Aorta (tissue), 5 donors: ENCODE measurements at regions not wholly inside any gene's neighbourhood (a gene's known extent, or its start where the extent isn't known, plus 50 kb on each side); places are given as distances from the start of the nearest gene placed in this dataset.
"Not testable (repeated sequence)": the region's sequence is repeated elsewhere in the genome, so short reads cannot be mapped to it uniquely, and the experiment has no call there.

Experiments
- ATAC-seq: fragments of 200-7000 bp; cut with Tn5 transposase; one replicate; pipeline ENCODE4 v1.9.1; 2022; ENCODE audit warnings: moderate library complexity; ENCODE audit not compliant: low FRiP score
- DNase-seq, 2 donors: peaks; one replicate each; pipeline ENCODE4 v3.0.0-alpha.2; 2020
- H3K27ac ChIP-seq, 2 donors: one replicate each; pipeline ENCODE4 v1.5.1; 2013; ENCODE audit warnings: low read length in 2 of 2, mild to moderate bottlenecking in 2 of 2, moderate library complexity in 2 of 2, control low read depth in 1 of 2, inconsistent platforms in 1 of 2, low read depth in 1 of 2
- H3K27me3 ChIP-seq, 2 donors: one replicate each; pipeline ENCODE4 v1.6.1; 2013; ENCODE audit warnings: control low read depth in 1 of 2, low read length in 1 of 2, mild to moderate bottlenecking in 1 of 2, moderate library complexity in 1 of 2; ENCODE audit not compliant: insufficient read depth in 2 of 2, control insufficient read depth in 1 of 2
- H3K36me3 ChIP-seq, 2 donors: one replicate each; pipeline ENCODE4 v1.6.1; 2013; ENCODE audit warnings: control low read depth in 1 of 2, low read length in 1 of 2, mild to moderate bottlenecking in 1 of 2; ENCODE audit not compliant: insufficient read depth in 2 of 2, control insufficient read depth in 1 of 2
- H3K4me1 ChIP-seq, 2 donors: one replicate each; pipeline ENCODE4 v1.6.1; 2013; ENCODE audit warnings: low read length in 2 of 2, control low read depth in 1 of 2, mild to moderate bottlenecking in 1 of 2, moderate library complexity in 1 of 2; ENCODE audit not compliant: insufficient read depth in 2 of 2, control insufficient read depth in 1 of 2
- H3K4me3 ChIP-seq, 2 donors: one replicate each; pipeline ENCODE4 v1.5.1; 2013; ENCODE audit warnings: low read length in 2 of 2, control low read depth in 1 of 2, mild to moderate bottlenecking in 1 of 2
- H3K9me3 ChIP-seq: one replicate; pipeline ENCODE4 v1.6.1; 2013; ENCODE audit warnings: mild to moderate bottlenecking, low read length; ENCODE audit not compliant: control insufficient read depth
- WGBS, 2 donors: extraction: QIAGEN DNeasy Blood & Tissue Kit; methylation state at CpG; one replicate each; pipeline ENCODE4 v1.1.7; 2013; 5-methylcytosine and 5-hydroxymethylcytosine counted together
- intact Hi-C, 2 donors: fragments of 100-400 bp; cut with DNase I; formaldehyde crosslinking; loops; one replicate each; pipeline versions ENCODE4 v1.14.2 to v1.15.0; 2022
- donor health status: healthy with polysubstance abuse.
- donor health status: Bipolar disorder and iron deficiency.
- donor health status: DM: no; HTN: no; CAD: no.
- donor health status: DM: no; HTN: no; CAD: no.
- donor health status: DM: yes; HTN: yes; CAD: no.

DNA sequence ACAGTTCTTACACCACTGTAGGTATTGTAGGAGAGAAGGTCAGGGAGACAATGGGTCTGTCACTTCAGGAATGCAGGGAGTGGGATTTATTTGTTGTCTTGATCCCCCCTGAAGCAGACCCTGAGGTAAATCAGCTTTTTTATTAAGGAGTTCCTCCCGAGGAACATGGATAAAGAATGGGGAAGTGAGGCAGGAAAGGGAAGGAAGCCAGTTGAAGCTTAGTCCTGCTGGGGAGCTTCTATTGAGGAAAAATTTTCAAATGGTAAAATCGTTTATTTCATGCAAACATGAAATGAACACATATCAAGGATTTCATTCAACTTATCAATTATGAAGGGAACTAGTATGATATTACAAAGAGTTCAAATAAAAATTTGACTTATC lies 318.6 kb upstream of the PIK3R1 start:
- Histone ChIP-seq H3K4me3 (no peak overlapping the region), H3K9me3 (no peaks in the 10 kb centered on the region), H3K4me1 (no peaks in the 10 kb centered on the region), H3K27ac (no peak overlapping the region), H3K36me3 (no peaks in the 10 kb centered on the region), H3K27me3 (no peaks in the 10 kb centered on the region)
- no peak for ATAC-seq
- no peak for DNase-seq
- intact Hi-C loops = no loop called here
- 70 to 75% methylated on average over 2 of the region's 2 CpGs for WGBS, 2 donors

DNA sequence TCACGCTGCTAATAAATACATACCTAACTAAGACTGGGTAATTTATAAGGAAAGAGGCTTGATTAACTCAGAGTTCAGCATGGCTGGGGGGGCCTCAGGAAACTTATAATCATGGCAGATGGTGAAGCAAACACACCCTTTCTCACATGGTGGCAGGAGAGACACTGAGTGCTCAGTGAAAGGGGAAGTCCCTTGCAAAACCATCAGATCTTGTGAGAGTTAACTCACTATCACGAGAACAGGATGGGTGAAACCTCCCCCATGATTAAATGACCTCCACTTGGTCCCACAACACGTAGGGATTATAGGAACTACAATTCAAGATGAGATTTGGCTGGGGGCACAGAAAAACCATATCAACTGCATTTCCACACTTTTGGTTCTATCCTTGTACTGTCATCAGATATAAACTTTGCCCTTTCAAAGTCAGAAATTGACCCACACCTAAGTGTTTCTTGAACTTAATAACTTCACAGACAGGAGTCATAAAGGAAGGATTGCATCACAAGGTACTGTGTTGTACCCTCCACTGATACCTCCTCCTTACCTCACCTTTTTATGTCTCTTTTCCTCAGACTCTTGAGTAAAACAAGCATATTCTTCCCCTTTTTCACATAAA lies 319.1 kb upstream of the PIK3R1 start:
- intact Hi-C loops = no loop called here
- Histone ChIP-seq H3K36me3 (no peaks in the 10 kb centered on the region), H3K4me1 (no peaks in the 10 kb centered on the region), H3K4me3 (no peak overlapping the region), H3K27ac (no peak overlapping the region), H3K9me3 (no peaks in the 10 kb centered on the region), H3K27me3 (no peaks in the 10 kb centered on the region)
- no peak for ATAC-seq
- no peak for DNase-seq
- 83 to 88% methylated on average over 3 of the region's 3 CpGs for WGBS, 2 donors

DNA sequence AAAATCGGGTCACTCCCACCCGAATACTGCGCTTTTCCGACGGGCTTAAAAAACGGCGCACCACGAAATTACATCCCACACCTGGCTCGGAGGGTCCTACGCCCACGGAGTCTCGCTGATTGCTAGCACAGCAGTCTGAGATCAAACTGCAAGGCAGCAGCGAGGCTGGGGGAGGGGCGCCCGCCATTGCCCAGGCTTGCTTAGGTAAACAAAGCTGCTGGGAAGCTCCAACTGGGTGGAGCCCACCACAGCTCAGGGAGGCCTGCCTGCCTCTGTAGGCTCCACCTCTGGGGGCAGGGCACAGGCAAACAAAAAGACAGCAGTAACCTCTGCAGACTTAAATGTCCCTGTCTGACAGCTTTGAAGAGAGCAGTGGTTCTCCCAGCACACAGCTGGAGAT lies 325.7 kb upstream of the PIK3R1 start:
- H3K4me3 ChIP-seq, DNase-seq, H3K27me3 ChIP-seq, intact Hi-C loops, H3K27ac ChIP-seq, H3K36me3 ChIP-seq, H3K9me3 ChIP-seq, H3K4me1 ChIP-seq, ATAC-seq: not testable (repeated sequence)
- 80 to 90% methylated on average over 9 to 15 of the region's 15 CpGs for WGBS, 2 donors

DNA sequence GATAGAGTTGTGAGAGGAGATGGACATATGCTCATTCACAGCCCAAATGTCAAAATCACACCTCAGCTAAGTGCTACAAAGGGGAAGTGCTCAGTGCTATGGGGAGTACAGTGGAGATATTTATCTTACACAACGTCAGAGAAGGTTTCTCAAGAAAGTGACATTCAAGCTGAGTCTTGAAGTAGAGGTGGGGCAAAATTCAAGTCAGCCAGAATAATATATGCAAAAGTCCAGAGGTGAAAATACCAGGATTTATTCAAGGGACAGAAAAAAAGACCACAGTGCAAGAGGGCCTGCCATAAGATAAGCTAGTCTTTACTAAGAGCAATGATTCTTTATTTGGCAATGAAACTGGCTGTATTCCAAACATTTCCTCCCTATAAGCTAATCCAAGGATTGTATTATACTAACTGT lies 327.8 kb upstream of the PIK3R1 start:
- intact Hi-C loops = no loop called here
- ATAC-seq (no peak), DNase-seq (no peak)
- Histone ChIP-seq H3K27ac (no peak overlapping the region), H3K4me3 (no peak overlapping the region), H3K36me3 (no peaks in the 10 kb centered on the region), H3K4me1 (no peaks in the 10 kb centered on the region), H3K27me3 (no peaks in the 10 kb centered on the region), H3K9me3 (no peaks in the 10 kb centered on the region)
- WGBS, 2 donors = 84 to 93% methylated on average over 1 of the region's 1 CpG

DNA sequence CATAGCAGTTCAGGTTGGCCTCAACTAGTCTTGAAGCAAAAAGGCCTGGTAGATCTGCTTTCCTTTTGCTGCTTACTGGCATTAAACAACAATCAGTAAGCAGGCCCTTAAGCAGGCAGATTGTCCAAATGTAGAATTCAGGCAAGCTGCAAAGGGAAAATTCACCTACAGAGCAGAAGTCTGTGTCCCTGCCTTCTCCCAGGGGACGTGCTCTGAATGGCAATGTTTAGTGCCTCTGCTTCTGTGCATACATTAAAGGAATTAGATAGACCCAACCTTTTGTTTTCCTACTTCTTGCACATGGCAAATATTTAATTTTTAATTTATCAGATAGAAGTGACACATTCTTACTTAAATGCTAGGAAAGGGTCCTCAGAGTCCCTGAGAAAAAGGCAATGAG lies 328.8 kb upstream of the PIK3R1 start:
- no peaks in the 10 kb centered on the region for H3K27me3 ChIP-seq
- WGBS, 2 donors = 93 to 98% methylated on average over 1 of the region's 1 CpG

DNA sequence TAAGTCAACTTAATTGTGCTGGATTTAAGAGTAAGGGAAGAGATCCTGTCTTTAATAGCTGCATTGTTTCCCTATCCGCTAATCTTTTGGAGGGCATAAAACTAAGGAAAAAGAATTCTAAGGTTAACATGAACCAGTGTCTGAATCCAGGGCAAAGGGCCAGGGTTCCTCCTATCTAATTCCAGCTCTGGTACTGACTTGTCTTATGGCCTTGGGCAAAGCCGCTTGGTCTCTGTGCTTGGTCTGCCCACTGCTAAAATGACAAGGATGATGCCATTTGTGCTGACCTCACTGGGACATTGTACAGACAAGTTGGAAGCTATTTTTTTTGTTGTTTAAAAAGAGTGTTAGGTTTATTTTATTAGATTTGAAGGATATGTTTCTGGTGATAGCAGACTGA lies 334.7 kb upstream of the PIK3R1 start:
- peak overlapping the region in 1 of 2 donors; percentile 36 for H3K27ac ChIP-seq
- H3K36me3 ChIP-seq = no peaks in the 10 kb centered on the region
- H3K9me3 ChIP-seq = peaks cover 2% of the 10 kb centered on the region
- H3K4me1 ChIP-seq = no peaks in the 10 kb centered on the region
- ATAC-seq (no peak), DNase-seq (no peak)
- 64 to 65% methylated on average over 2 of the region's 2 CpGs for WGBS, 2 donors
- intact Hi-C loops = no loop called here
- H3K27me3 ChIP-seq = no peaks in the 10 kb centered on the region
- no peak overlapping the region for H3K4me3 ChIP-seq

More for the DNA sequence above, 328.8 kb upstream of the PIK3R1 start:
- DNase-seq = no peak
- Histone ChIP-seq H3K4me3 (no peak overlapping the region), H3K27ac (no peak overlapping the region), H3K4me1 (no peaks in the 10 kb centered on the region), H3K36me3 (no peaks in the 10 kb centered on the region), H3K9me3 (no peaks in the 10 kb centered on the region)
- no peak for ATAC-seq
- intact Hi-C loops = no loop called here

DNA sequence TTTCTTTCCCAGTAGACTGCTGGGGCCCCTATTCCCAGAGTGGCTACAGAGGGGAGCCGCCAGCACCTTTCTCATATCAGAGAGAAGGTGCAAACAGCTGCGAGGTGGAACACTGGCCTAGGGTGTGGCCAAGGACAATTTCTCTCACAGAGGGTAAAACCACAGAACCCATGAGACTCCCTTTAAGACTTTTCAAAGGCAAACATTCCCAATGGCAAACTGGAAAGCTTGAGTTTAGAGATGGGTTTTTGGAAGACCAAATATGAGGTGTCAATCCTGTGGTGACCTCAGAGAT lies 335.1 kb upstream of the PIK3R1 start:
- Histone ChIP-seq H3K9me3 (peaks cover 2% of the 10 kb centered on the region), H3K27me3 (no peaks in the 10 kb centered on the region), H3K4me1 (no peaks in the 10 kb centered on the region), H3K4me3 (no peak overlapping the region), H3K36me3 (no peaks in the 10 kb centered on the region), H3K27ac (peak overlapping the region in 1 of 2 donors; percentile 36)
- intact Hi-C loops = no loop called here
- DNase-seq (peak in 1 of 2 donors; percentile 55), ATAC-seq (no peak)
- WGBS, 2 donors = 89 to 94% methylated on average over 2 of the region's 2 CpGs

DNA sequence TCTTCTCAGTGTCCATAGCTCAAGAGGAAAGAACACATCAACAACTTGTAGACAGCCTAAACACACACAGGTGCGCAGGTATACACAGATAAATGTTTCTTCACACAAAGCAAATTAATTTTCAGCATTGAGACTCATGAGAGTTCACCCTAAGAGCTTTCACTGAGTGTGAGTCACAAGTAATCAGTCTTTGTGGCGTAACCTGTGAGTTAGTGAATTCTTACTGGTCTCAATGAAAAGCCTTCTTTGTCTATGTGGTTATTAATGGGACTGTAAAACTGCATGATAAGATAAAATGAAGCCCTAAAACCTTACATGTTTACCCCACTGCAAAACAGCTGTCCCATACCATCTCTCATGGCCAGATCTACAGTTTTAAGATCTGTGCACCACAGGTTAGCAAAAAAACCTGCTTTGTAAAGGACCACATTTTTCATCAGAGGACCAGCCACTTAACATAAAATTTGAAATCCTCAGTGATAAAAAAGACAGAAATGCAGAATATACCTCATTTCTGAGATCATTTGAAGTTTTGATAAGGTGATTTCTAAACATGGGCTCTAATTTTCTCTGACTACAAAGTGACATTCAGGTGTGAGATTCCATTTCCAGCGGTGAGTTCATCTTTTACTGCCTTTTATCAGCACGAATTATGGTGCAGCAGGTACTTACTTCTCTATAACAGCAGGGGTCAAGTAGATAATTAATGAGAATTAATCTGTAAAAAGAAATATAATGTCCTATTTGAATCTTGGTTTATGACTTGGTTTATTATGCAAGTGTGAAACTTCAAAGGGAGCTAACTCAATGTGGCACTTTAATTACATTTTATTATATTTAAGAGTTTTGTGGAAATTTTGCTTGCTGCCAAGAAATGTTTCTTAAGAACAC lies 335.7 kb upstream of the PIK3R1 start:
- WGBS, 2 donors = 92 to 94% methylated on average over 4 of the region's 4 CpGs
- no peak overlapping the region for H3K27ac ChIP-seq
- no peaks in the 10 kb centered on the region for H3K4me1 ChIP-seq
- peaks cover 2% of the 10 kb centered on the region for H3K9me3 ChIP-seq
- intact Hi-C loops = no loop called here
- ATAC-seq (no peak), DNase-seq (no peak)
- H3K4me3 ChIP-seq = no peak overlapping the region
- no peaks in the 10 kb centered on the region for H3K27me3 ChIP-seq
- H3K36me3 ChIP-seq = no peaks in the 10 kb centered on the region

DNA sequence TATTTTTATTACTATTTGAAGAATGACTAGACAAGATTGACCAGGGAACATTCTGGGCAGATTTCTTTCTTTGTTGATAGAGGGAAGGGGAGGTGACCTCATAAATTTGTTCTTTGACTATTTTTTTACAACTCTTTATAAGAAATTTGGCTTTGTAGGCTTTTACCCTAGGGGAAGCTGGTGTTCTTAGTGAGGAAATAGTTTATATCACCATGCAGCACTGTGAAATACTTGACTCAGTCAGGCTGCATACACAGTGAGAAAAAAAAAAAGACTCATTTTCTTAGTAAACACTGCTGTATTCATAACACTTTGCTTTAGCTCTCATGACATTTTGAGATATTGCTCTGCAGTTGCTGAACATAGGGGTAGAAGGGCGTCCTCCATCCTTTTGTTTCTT lies 336.6 kb upstream of the PIK3R1 start:
- Histone ChIP-seq H3K27me3 (no peaks in the 10 kb centered on the region), H3K4me1 (no peaks in the 10 kb centered on the region), H3K4me3 (no peak overlapping the region), H3K27ac (no peak overlapping the region), H3K36me3 (no peaks in the 10 kb centered on the region), H3K9me3 (peaks cover 2% of the 10 kb centered on the region)
- intact Hi-C loops = no loop called here
- ATAC-seq = peak; percentile 83
- DNase-seq = no peak
- WGBS, 2 donors = 73% methylated on average over 1 of the region's 1 CpG
